T47D (cell line): ENCODE measurements at regions not wholly inside any gene's neighbourhood (a gene's known extent, or its start where the extent isn't known, plus 50 kb on each side); places are given as distances from the start of the nearest gene placed in this dataset.
A peak's percentile ranks its signal among the peaks of the same experiment; 100 is the strongest.

Experiments used
- DNase-seq, 2 experiments: peaks; one replicate each; pipeline versions ENCODE4 v3.0.0 to v3.0.0-alpha.2; 2011 to 2012; ENCODE audit warnings: low read depth in 1 of 2, low spot score in 1 of 2
- JUND ChIP-seq: IDR thresholded peaks from 2 replicates; pipeline ENCODE4 v1.6.1; 2012; ENCODE audit warnings: low read depth
- in situ Hi-C: cut with HindIII; loops from 2 replicates; pipeline ENCODE4 v1.10.0; 2016; ENCODE audit warnings: low sequenced_read_pairs, low pct_unique_long_range_greater_than_20kb

GRCh38 chr4:13276357-13276756 is 207.8 kb downstream of the RAB28 start:
- DNase-seq, result no peak
- in situ Hi-C loops, result no loop called here
- no peak for TF ChIP-seq JUND

- no peak for TF ChIP-seq JUND
- no peak for DNase-seq
- in situ Hi-C loops, result no loop called here
Observed at GRCh38 chr4:13268703-13269102, 215.4 kb downstream of the RAB28 start.

GRCh38 chr4:13268165-13268564 is 216.0 kb downstream of the RAB28 start:
- no peak for DNase-seq
- in situ Hi-C loops, result no loop called here
- no peak for TF ChIP-seq JUND

GRCh38 chr4:13267091-13267490 is 217.0 kb downstream of the RAB28 start:
- DNase-seq, result no peak
- no peak for TF ChIP-seq JUND
- in situ Hi-C loops, result no loop called here

- DNase-seq, result no peak
- in situ Hi-C loops, result no loop called here
- no peak for TF ChIP-seq JUND
Observed at GRCh38 chr4:13266687-13267086, 217.5 kb downstream of the RAB28 start.

- TF ChIP-seq JUND, result no peak
- DNase-seq, result no peak
Observed at GRCh38 chr4:13263967-13264525, 220.1 kb downstream of the RAB28 start.

GRCh38 chr4:13262816-13263215 is 221.3 kb downstream of the RAB28 start:
- in situ Hi-C loops, result no loop called here
- DNase-seq, result peak in 1 of 2 experiments; percentile 90
- no peak for TF ChIP-seq JUND

More at GRCh38 chr4:13263967-13264525, 220.1 kb downstream of the RAB28 start:
- in situ Hi-C loops, result no loop called here

- no peak for DNase-seq
- in situ Hi-C loops, result no loop called here
- no peak for TF ChIP-seq JUND
Observed at GRCh38 chr4:13261486-13262257, 222.5 kb downstream of the RAB28 start.

GRCh38 chr4:13260513-13260912 is 223.6 kb downstream of the RAB28 start:
- TF ChIP-seq JUND, result no peak
- no peak for DNase-seq
- in situ Hi-C loops, result no loop called here

GRCh38 chr4:13250263-13250662 is 233.9 kb downstream of the RAB28 start:
- no peak for DNase-seq
- in situ Hi-C loops, result no loop called here
- TF ChIP-seq JUND, result no peak

- in situ Hi-C loops, result no loop called here
- DNase-seq, result peak in 1 of 2 experiments; percentile 13
- TF ChIP-seq JUND, result no peak
Observed at GRCh38 chr4:13248621-13249298, 235.4 kb downstream of the RAB28 start.

GRCh38 chr4:13246107-13246506 is 238.0 kb downstream of the RAB28 start:
- in situ Hi-C loops, result no loop called here
- no peak for DNase-seq
- TF ChIP-seq JUND, result no peak

- in situ Hi-C loops, result no loop called here
- DNase-seq, result no peak
- no peak for TF ChIP-seq JUND
Observed at GRCh38 chr4:13244444-13244843, 239.7 kb downstream of the RAB28 start.
